A673 (cell line): ENCODE measurements at regions not wholly inside any gene's neighbourhood (a gene's known extent, or its start where the extent isn't known, plus 50 kb on each side); places are given as distances from the start of the nearest gene placed in this dataset.

Experiments
- CTCF ChIP-seq: fragments of 300-800, 200-600 bp; sonication (generic); conservative IDR thresholded peaks from 2 replicates; pipeline ENCODE4 v1.5.1; 2017; ENCODE audit warnings: low read depth, mild to moderate bottlenecking, antibody characterized with exemption, low read length, moderate library complexity, mixed read lengths
- EZH2 ChIP-seq: fragments of 200-600 bp; sonication (generic); IDR thresholded peaks from 2 replicates; pipeline ENCODE4 v1.6.1; 2017; ENCODE audit warnings: borderline replicate concordance, low read depth, mild to moderate bottlenecking, mixed read lengths, antibody characterized with exemption, low read length; ENCODE audit not compliant: poor library complexity, severe bottlenecking

GRCh38 chr7:53984776-53985175 lies 557.4 kb upstream of the VSTM2A start:
- TF ChIP-seq EZH2 (no peak), CTCF (no peak)
